ENCODE measurements at regions not wholly inside any gene's neighbourhood (a gene's known extent, or its start where the extent isn't known, plus 50 kb on each side); places are given as distances from the start of the nearest gene placed in this dataset.

DNA sequence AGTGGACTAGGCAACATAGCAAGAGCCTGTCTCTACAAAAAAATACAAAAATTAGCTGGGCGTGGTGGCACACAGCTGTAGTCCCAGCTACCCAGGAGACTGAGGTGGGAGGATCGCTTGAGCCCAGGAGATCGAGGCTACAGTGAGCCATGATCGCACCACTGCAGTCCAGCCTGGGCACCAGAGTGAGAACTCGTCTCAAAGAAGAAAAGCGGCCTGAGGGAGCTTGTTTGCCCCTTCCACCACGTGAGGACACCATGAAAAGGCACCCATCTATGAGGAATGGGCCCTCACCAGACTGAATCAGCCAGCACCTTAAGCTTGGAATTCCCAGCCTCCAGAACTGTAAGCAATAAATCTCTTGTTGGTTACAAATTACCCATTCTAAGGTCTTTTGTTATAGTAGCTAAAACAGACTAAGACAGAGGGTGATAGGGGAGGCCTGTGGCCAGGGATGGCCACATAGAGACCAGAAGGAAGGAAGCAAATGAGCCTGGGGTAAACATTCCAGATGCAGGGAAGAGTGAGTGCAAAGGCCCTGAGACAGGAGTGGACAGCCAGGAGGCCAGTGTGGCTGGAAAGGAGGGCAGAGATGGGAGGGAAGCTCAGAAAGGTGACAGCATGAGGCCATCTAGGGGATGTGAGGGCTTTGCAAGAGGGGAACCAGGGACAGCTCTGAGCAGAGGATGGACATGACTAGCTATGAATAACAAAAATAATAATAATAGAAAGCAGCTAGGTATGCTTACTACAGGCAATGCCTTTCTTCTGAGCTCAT is 120.1 kb downstream of the MATN1 start:
- H3K9ac ChIP-seq (ENCODE audit: low read length), result no peak overlapping the region
- no peak overlapping the region for H3K27ac ChIP-seq (ENCODE audit: low read length)
- H3K4me3 ChIP-seq (ENCODE audit: low read length), result no peak overlapping the region
- DNase-seq, result no peak
- no peaks in the 10 kb centered on the region for H3K9me2 ChIP-seq (replicated peaks; ENCODE audit: insufficient read depth, low read length)
- H3K4me2 ChIP-seq (ENCODE audit: low read depth, low read length, poor library complexity, severe bottlenecking), result no peak overlapping the region
- H4K20me1 ChIP-seq (ENCODE audit: insufficient read depth, low read depth, low read length), result no peaks in the 10 kb centered on the region
- no peaks in the 10 kb centered on the region for H3K9me3 ChIP-seq (ENCODE audit: low read length)
- H3K79me2 ChIP-seq (ENCODE audit: low read length), result no peaks in the 10 kb centered on the region
- no peaks in the 10 kb centered on the region for H3K36me3 ChIP-seq (ENCODE audit: insufficient read depth, low read length)
- no peak overlapping the region for H2AFZ ChIP-seq (ENCODE audit: low read length)
- H3K4me1 ChIP-seq (ENCODE audit: low read length), result peaks cover 5% of the 10 kb centered on the region; the same call in 1 of the 2 replicates
- H3K27me3 ChIP-seq (ENCODE audit: low read length), result no peaks in the 10 kb centered on the region

DNA sequence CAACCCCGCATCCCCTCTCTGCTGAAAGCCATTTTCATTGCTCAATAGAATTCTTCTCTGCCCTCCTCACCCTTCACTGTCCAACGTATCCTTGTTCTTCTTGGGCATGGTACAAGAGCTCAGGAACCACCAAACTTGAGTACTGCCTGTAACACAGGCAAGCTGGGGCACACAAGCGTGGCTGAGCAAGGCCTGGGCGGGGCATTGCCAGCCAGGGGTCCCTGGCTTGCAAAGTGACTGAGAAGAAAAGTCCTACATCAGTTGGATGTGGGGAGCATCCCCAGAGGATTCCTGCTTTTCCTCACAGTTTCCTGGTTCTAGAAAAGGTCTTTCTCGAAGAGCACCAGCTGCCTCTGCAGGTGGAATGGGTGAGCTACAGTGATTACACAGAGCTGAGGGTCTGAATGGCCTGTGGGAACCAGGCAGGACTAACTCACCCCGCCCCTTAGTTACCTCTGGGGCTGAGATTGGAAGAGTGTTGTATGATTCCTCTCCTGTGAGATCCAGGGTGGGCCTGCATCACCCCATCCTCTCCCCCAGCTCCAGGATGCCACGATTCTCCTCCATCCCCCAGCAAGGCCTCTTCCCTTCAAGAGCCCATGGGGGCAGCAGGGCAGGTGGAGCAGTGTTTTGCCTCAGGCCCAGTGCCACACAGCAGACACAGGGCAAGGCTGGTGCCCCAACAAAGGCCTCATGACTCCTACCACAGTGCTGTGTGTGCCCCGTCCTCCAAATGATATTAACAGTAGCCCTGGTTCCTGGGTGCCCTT is 121.9 kb downstream of the MATN1 start:
- H4K20me1 ChIP-seq (ENCODE audit: insufficient read depth, low read depth, low read length), result no peaks in the 10 kb centered on the region
- H3K36me3 ChIP-seq (ENCODE audit: insufficient read depth, low read length), result no peaks in the 10 kb centered on the region
- no peaks in the 10 kb centered on the region for H3K79me2 ChIP-seq (ENCODE audit: low read length)
- H3K4me2 ChIP-seq (ENCODE audit: low read depth, low read length, poor library complexity, severe bottlenecking), result no peak overlapping the region
- no peak overlapping the region for H2AFZ ChIP-seq (ENCODE audit: low read length)
- no peak overlapping the region for H3K4me3 ChIP-seq (ENCODE audit: low read length)
- H3K9me3 ChIP-seq (ENCODE audit: low read length), result no peaks in the 10 kb centered on the region
- no peak overlapping the region for H3K27ac ChIP-seq (ENCODE audit: low read length)
- H3K27me3 ChIP-seq (ENCODE audit: low read length), result no peaks in the 10 kb centered on the region
- no peak for DNase-seq
- H3K9ac ChIP-seq (ENCODE audit: low read length), result no peak overlapping the region
- H3K4me1 ChIP-seq (ENCODE audit: low read length), result peaks cover 5% of the 10 kb centered on the region; the same call in 1 of the 2 replicates
- H3K9me2 ChIP-seq (replicated peaks; ENCODE audit: insufficient read depth, low read length), result no peaks in the 10 kb centered on the region

DNA sequence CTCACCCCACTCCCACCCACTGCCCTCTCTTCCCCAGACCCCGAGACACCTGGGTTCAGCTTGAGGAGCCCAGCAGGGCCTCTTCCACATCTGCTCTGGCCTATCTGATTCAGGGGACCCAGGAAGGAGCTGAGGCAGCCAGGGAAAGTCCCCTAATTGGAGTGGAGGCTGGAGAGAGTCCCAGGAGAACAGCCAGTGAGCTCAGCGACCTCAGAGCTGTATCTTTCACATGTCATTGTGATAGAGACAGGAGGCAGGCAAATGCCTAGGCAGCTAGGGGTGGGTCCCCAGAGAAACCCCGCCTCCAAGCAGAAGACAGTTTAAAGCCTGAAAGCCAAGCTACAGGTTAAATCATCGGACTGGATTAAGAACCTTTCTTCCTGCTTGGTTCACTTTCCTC is 122.7 kb downstream of the MATN1 start:
- Histone ChIP-seq H3K4me1 (ENCODE audit: low read length) (peaks cover 5% of the 10 kb centered on the region; the same call in 1 of the 2 replicates), H3K36me3 (ENCODE audit: insufficient read depth, low read length) (no peaks in the 10 kb centered on the region), H3K9me2 (replicated peaks; ENCODE audit: insufficient read depth, low read length) (no peaks in the 10 kb centered on the region), H3K27me3 (ENCODE audit: low read length) (no peaks in the 10 kb centered on the region), H3K4me3 (ENCODE audit: low read length) (no peak overlapping the region), H3K9ac (ENCODE audit: low read length) (no peak overlapping the region), H3K79me2 (ENCODE audit: low read length) (no peaks in the 10 kb centered on the region), H3K9me3 (ENCODE audit: low read length) (no peaks in the 10 kb centered on the region), H4K20me1 (ENCODE audit: insufficient read depth, low read depth, low read length) (no peaks in the 10 kb centered on the region), H3K27ac (ENCODE audit: low read length) (no peak overlapping the region), H3K4me2 (ENCODE audit: low read depth, low read length, poor library complexity, severe bottlenecking) (no peak overlapping the region), H2AFZ (ENCODE audit: low read length) (no peak overlapping the region)
- DNase-seq, result peak; percentile 52

DNA sequence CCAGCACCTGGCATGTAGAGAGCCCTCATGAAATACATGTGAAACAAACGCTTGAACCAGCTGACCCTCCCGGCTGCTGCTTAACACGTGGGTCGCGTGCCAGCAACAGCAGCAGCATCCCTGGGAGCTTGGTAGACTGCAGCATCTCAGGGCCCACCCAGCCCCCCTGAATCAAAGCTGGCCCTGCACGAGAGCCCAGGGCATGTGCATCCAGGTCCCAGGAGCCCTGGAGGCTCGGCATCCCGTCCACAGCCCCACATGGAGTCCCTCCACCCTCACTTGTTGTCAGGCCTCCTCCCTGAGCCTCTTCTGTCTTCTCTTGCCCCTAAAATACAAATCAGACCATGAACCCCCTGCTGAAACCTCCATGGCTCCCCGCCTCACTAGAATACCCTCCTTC is 123.1 kb downstream of the MATN1 start:
- H3K4me3 ChIP-seq (ENCODE audit: low read length), result no peak overlapping the region
- H3K27me3 ChIP-seq (ENCODE audit: low read length), result no peaks in the 10 kb centered on the region
- H4K20me1 ChIP-seq (ENCODE audit: insufficient read depth, low read depth, low read length), result no peaks in the 10 kb centered on the region
- H3K9ac ChIP-seq (ENCODE audit: low read length), result no peak overlapping the region
- no peaks in the 10 kb centered on the region for H3K9me2 ChIP-seq (replicated peaks; ENCODE audit: insufficient read depth, low read length)
- no peak overlapping the region for H3K4me2 ChIP-seq (ENCODE audit: low read depth, low read length, poor library complexity, severe bottlenecking)
- no peaks in the 10 kb centered on the region for H3K36me3 ChIP-seq (ENCODE audit: insufficient read depth, low read length)
- no peaks in the 10 kb centered on the region for H3K79me2 ChIP-seq (ENCODE audit: low read length)
- no peak overlapping the region for H2AFZ ChIP-seq (ENCODE audit: low read length)
- DNase-seq, result no peak
- H3K4me1 ChIP-seq (ENCODE audit: low read length), result peaks cover 5% of the 10 kb centered on the region; the same call in 1 of the 2 replicates
- no peak overlapping the region for H3K27ac ChIP-seq (ENCODE audit: low read length)
- no peaks in the 10 kb centered on the region for H3K9me3 ChIP-seq (ENCODE audit: low read length)

DNA sequence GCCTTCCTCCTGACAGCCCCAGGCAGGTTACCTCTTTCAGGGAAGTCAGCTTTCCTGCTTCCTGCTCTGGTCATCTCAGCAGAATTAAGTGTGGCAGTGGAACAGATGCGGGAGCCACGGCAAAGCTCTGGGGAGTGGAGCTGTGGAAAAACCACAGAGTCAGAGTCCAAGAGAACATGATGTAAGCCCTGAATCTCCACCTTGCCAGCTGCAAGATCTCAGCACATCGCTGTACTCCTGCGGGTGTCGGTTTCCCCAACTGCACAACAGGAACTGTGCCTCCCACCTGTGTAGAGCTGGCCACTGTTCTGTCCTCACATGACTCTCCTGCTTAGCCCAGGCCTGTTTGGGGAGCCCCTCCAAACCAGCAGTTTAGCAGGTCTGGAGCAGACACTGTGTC is 123.7 kb downstream of the MATN1 start:
- Histone ChIP-seq H3K27me3 (ENCODE audit: low read length) (no peaks in the 10 kb centered on the region), H4K20me1 (ENCODE audit: insufficient read depth, low read depth, low read length) (no peaks in the 10 kb centered on the region), H3K9me2 (replicated peaks; ENCODE audit: insufficient read depth, low read length) (no peaks in the 10 kb centered on the region), H2AFZ (ENCODE audit: low read length) (no peak overlapping the region), H3K4me3 (ENCODE audit: low read length) (no peak overlapping the region), H3K4me2 (ENCODE audit: low read depth, low read length, poor library complexity, severe bottlenecking) (no peak overlapping the region), H3K9ac (ENCODE audit: low read length) (no peak overlapping the region), H3K79me2 (ENCODE audit: low read length) (no peaks in the 10 kb centered on the region), H3K9me3 (ENCODE audit: low read length) (no peaks in the 10 kb centered on the region), H3K4me1 (ENCODE audit: low read length) (peaks cover 5% of the 10 kb centered on the region; the same call in 1 of the 2 replicates), H3K36me3 (ENCODE audit: insufficient read depth, low read length) (no peaks in the 10 kb centered on the region), H3K27ac (ENCODE audit: low read length) (no peak overlapping the region)
- DNase-seq, result no peak

DNA sequence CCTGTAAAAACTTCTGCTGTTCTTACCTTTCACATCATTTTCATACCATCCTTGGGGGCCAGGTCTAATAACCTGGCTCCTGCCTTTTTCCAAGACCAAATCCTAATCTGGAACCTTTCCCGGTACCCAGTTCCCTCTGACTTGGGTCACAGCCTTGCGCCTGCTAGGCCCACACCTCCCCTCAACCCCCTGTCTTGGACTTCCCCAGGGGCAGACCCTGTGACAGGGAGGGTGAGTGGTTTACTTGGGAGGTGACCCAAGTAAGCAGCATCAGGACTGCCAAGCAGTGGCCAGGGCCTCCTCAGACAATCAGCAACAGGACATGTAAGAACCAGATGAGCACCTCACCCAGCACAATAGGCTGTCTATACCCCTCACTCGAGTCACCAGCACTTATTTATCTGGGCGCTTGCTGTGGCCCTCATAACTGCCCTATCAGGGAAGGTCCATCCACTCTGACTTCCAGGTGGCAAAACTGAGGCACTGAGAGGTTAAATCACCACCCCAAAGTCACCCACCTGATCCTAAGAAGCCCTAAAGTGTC is 124.7 kb downstream of the MATN1 start:
- H3K9ac ChIP-seq (ENCODE audit: low read length), result no peak overlapping the region
- H3K79me2 ChIP-seq (ENCODE audit: low read length), result no peaks in the 10 kb centered on the region
- no peaks in the 10 kb centered on the region for H3K9me2 ChIP-seq (replicated peaks; ENCODE audit: insufficient read depth, low read length)
- H3K9me3 ChIP-seq (ENCODE audit: low read length), result no peaks in the 10 kb centered on the region
- no peaks in the 10 kb centered on the region for H3K36me3 ChIP-seq (ENCODE audit: insufficient read depth, low read length)
- H3K4me2 ChIP-seq (ENCODE audit: low read depth, low read length, poor library complexity, severe bottlenecking), result no peak overlapping the region
- no peak overlapping the region for H2AFZ ChIP-seq (ENCODE audit: low read length)
- H3K27me3 ChIP-seq (ENCODE audit: low read length), result no peaks in the 10 kb centered on the region
- H3K4me1 ChIP-seq (ENCODE audit: low read length), result peaks cover 5% of the 10 kb centered on the region; the same call in 1 of the 2 replicates
- no peak overlapping the region for H3K4me3 ChIP-seq (ENCODE audit: low read length)
- DNase-seq, result no peak
- H3K27ac ChIP-seq (ENCODE audit: low read length), result no peak overlapping the region
- H4K20me1 ChIP-seq (ENCODE audit: insufficient read depth, low read depth, low read length), result no peaks in the 10 kb centered on the region

DNA sequence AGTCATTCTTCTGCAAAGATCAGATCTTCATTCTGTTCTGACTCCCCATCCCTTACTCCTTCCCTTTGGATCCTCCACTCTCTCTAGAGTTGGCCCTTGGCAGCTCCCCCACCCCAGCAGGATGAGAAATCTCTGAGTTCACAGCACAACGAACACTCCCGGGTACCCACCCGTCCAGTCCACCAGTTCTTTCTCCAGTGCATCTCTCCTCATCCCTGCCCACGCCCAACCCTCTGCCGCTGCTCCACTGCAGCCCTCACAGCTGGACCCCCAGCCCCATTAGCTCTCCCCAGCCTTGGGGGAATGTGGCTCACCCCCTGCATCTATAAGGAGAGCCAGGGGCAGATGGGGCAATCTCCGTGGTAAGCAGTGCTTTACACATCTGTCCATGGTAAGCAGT is 125.7 kb downstream of the MATN1 start:
- Histone ChIP-seq H3K27ac (ENCODE audit: low read length) (no peak overlapping the region), H3K4me3 (ENCODE audit: low read length) (no peak overlapping the region), H3K9me3 (ENCODE audit: low read length) (no peaks in the 10 kb centered on the region), H3K4me2 (ENCODE audit: low read depth, low read length, poor library complexity, severe bottlenecking) (no peak overlapping the region), H3K36me3 (ENCODE audit: insufficient read depth, low read length) (no peaks in the 10 kb centered on the region), H3K9me2 (replicated peaks; ENCODE audit: insufficient read depth, low read length) (no peaks in the 10 kb centered on the region), H4K20me1 (ENCODE audit: insufficient read depth, low read depth, low read length) (no peaks in the 10 kb centered on the region), H3K79me2 (ENCODE audit: low read length) (no peaks in the 10 kb centered on the region), H3K4me1 (ENCODE audit: low read length) (peaks cover 5% of the 10 kb centered on the region; the same call in 1 of the 2 replicates), H3K9ac (ENCODE audit: low read length) (no peak overlapping the region), H3K27me3 (ENCODE audit: low read length) (no peaks in the 10 kb centered on the region), H2AFZ (ENCODE audit: low read length) (no peak overlapping the region)
- DNase-seq, result no peak

DNA sequence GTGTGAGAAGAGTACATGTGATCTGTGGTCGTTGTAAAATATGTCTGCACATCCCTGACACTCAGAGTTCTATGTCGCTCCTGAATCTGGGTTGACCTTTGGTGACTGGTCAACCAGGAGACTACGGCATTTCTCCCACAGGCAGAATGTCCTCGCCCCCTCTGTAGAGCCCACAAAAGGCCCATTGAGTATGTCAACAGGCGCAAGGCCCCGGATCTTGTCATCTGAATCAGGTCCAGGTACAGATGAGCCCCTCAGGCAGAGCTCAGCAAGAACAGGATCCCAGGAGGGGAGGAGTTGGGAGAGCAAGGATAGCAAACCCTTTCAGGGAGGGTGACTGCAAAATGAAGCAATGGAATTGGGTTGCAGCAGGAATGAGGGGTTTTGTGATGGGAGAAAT is 126.5 kb downstream of the MATN1 start:
- Histone ChIP-seq H2AFZ (ENCODE audit: low read length) (no peak overlapping the region), H3K9ac (ENCODE audit: low read length) (no peak overlapping the region), H3K9me2 (replicated peaks; ENCODE audit: insufficient read depth, low read length) (no peaks in the 10 kb centered on the region), H3K79me2 (ENCODE audit: low read length) (no peaks in the 10 kb centered on the region), H3K4me1 (ENCODE audit: low read length) (peaks cover 5% of the 10 kb centered on the region; the same call in 1 of the 2 replicates), H3K4me2 (ENCODE audit: low read depth, low read length, poor library complexity, severe bottlenecking) (no peak overlapping the region), H3K9me3 (ENCODE audit: low read length) (no peaks in the 10 kb centered on the region), H3K4me3 (ENCODE audit: low read length) (no peak overlapping the region), H3K27ac (ENCODE audit: low read length) (no peak overlapping the region), H4K20me1 (ENCODE audit: insufficient read depth, low read depth, low read length) (no peaks in the 10 kb centered on the region), H3K27me3 (ENCODE audit: low read length) (no peaks in the 10 kb centered on the region), H3K36me3 (ENCODE audit: insufficient read depth, low read length) (no peaks in the 10 kb centered on the region)
- no peak for DNase-seq
